ENCODE measurements at regions not wholly inside any gene's neighbourhood (a gene's known extent, or its start where the extent isn't known, plus 50 kb on each side); places are given as distances from the start of the nearest gene placed in this dataset.
A peak's percentile ranks its signal among the peaks of the same experiment; 100 is the strongest.

- no peak for ATAC-seq
- Histone ChIP-seq H3F3A (ENCODE audit: low read length, unreplicated experiment) (no peaks in the 10 kb centered on the region), H2AFZ (ENCODE audit: low read length) (no peak overlapping the region), H3K4me2 (ENCODE audit: low read length) (no peak overlapping the region), H3K36me3 (ENCODE audit: low read depth, low read length) (no peaks in the 10 kb centered on the region), H3K27ac (ENCODE audit: low read length) (no peak overlapping the region), H3K4me1 (ENCODE audit: insufficient read depth, low read length) (peaks cover 9% of the 10 kb centered on the region), H3K79me2 (ENCODE audit: low read length) (no peaks in the 10 kb centered on the region), H3K27me3 (ENCODE audit: low read length) (no peaks in the 10 kb centered on the region), H4K20me1 (ENCODE audit: low read length) (no peaks in the 10 kb centered on the region), H3K9me3 (ENCODE audit: low read length) (no peaks in the 10 kb centered on the region), H3K4me3 (ENCODE audit: low read length) (no peak overlapping the region), H3K9me2 (replicated peaks; ENCODE audit: low read length) (no peaks in the 10 kb centered on the region), H3K9ac (ENCODE audit: low read length) (no peak overlapping the region)
- TF ChIP-seq EZH2 (IDR thresholded peaks at IDR 0.05; ENCODE audit: low read length, unreplicated experiment) (no peak), EZH2phosphoT487 (IDR thresholded peaks at IDR 0.05; ENCODE audit: borderline replicate concordance, low read length) (no peak), CTCF (conservative IDR thresholded peaks at IDR 0.05; ENCODE audit: low read depth, low read length) (no peak)
- ChIA-PET POLR2A (ENCODE audit: unreplicated experiment) (no interaction called here), CTCF (no interaction called here)
- BruUV-seq (replicated peaks): no TSS peak
- DNase-seq: peak; percentile 31
- intact Hi-C loops (cut with micrococcal nuclease): no loop called here
Measured at GRCh38 chr4:14646831-14647230, 355.4 kb upstream of the CPEB2 start.

- H3K27ac ChIP-seq (ENCODE audit: low read length): no peak overlapping the region
- H3K9me3 ChIP-seq (ENCODE audit: low read length): no peaks in the 10 kb centered on the region
- peaks cover 9% of the 10 kb centered on the region for H3K4me1 ChIP-seq (ENCODE audit: insufficient read depth, low read length)
- no peaks in the 10 kb centered on the region for H4K20me1 ChIP-seq (ENCODE audit: low read length)
- no peaks in the 10 kb centered on the region for H3K36me3 ChIP-seq (ENCODE audit: low read depth, low read length)
- no peak overlapping the region for H3K4me2 ChIP-seq (ENCODE audit: low read length)
- no peak overlapping the region for H3K9ac ChIP-seq (ENCODE audit: low read length)
- no peaks in the 10 kb centered on the region for H3K9me2 ChIP-seq (replicated peaks; ENCODE audit: low read length)
- ChIA-PET POLR2A (ENCODE audit: unreplicated experiment) (interaction anchor here (0.8 kb wide), 1 partner anchor 250 kb away, joined by 4 read pairs; no protein-coding TSS in a partner anchor), CTCF (no interaction called here)
- intact Hi-C loops (cut with micrococcal nuclease): no loop called here
- BruUV-seq (replicated peaks): no TSS peak
- ATAC-seq (no peak), DNase-seq (peak; percentile 13)
- no peak for TF ChIP-seq EZH2 (IDR thresholded peaks at IDR 0.05; ENCODE audit: low read length, unreplicated experiment)
- no peak for TF ChIP-seq EZH2phosphoT487 (IDR thresholded peaks at IDR 0.05; ENCODE audit: borderline replicate concordance, low read length)
- TF ChIP-seq CTCF (conservative IDR thresholded peaks at IDR 0.05; ENCODE audit: low read depth, low read length): no peak
- no peak overlapping the region for H3K4me3 ChIP-seq (ENCODE audit: low read length)
- H2AFZ ChIP-seq (ENCODE audit: low read length): no peak overlapping the region
- H3K79me2 ChIP-seq (ENCODE audit: low read length): no peaks in the 10 kb centered on the region
- H3K27me3 ChIP-seq (ENCODE audit: low read length): no peaks in the 10 kb centered on the region
- no peaks in the 10 kb centered on the region for H3F3A ChIP-seq (ENCODE audit: low read length, unreplicated experiment)
Measured at GRCh38 chr4:14650127-14650526, 352.2 kb upstream of the CPEB2 start.

GRCh38 chr4:14652522-14652921 is 349.8 kb upstream of the CPEB2 start:
- Histone ChIP-seq H3K9ac (ENCODE audit: low read length) (no peak overlapping the region), H3K4me1 (ENCODE audit: insufficient read depth, low read length) (no peaks in the 10 kb centered on the region), H3K27ac (ENCODE audit: low read length) (no peak overlapping the region), H3K36me3 (ENCODE audit: low read depth, low read length) (no peaks in the 10 kb centered on the region), H3K27me3 (ENCODE audit: low read length) (no peaks in the 10 kb centered on the region), H3K4me2 (ENCODE audit: low read length) (no peak overlapping the region), H3K79me2 (ENCODE audit: low read length) (no peaks in the 10 kb centered on the region), H3K4me3 (ENCODE audit: low read length) (no peak overlapping the region), H3K9me2 (replicated peaks; ENCODE audit: low read length) (no peaks in the 10 kb centered on the region), H2AFZ (ENCODE audit: low read length) (no peak overlapping the region), H3K9me3 (ENCODE audit: low read length) (no peaks in the 10 kb centered on the region), H4K20me1 (ENCODE audit: low read length) (no peaks in the 10 kb centered on the region), H3F3A (ENCODE audit: low read length, unreplicated experiment) (no peaks in the 10 kb centered on the region)
- BruUV-seq (replicated peaks): no TSS peak
- intact Hi-C loops (cut with micrococcal nuclease): no loop called here
- ChIA-PET CTCF (no interaction called here), POLR2A (ENCODE audit: unreplicated experiment) (no interaction called here)
- ATAC-seq: no peak
- DNase-seq: no peak
- TF ChIP-seq EZH2 (IDR thresholded peaks at IDR 0.05; ENCODE audit: low read length, unreplicated experiment): no peak
- TF ChIP-seq CTCF (conservative IDR thresholded peaks at IDR 0.05; ENCODE audit: low read depth, low read length): no peak
- no peak for TF ChIP-seq EZH2phosphoT487 (IDR thresholded peaks at IDR 0.05; ENCODE audit: borderline replicate concordance, low read length)
